Gastrocnemius medialis (tissue), 4 donors: ENCODE measurements at regions not wholly inside any gene's neighbourhood (a gene's known extent, or its start where the extent isn't known, plus 50 kb on each side); places are given as distances from the start of the nearest gene placed in this dataset.

Experiments
- ATAC-seq, 2 donors: fragments of 150-250 bp; one replicate each; pipeline ENCODE4 v1.9.1; 2016
- DNase-seq, 2 donors: peaks; one replicate each; pipeline ENCODE4 v3.0.0-alpha.2; 2019
- H3K27ac ChIP-seq, 4 donors: fragments of 200-600 bp; sonication (generic); 1 replicate in 1 of 4; 2 replicates in 3 of 4; pipeline ENCODE4 v1.5.1; 2016 to 2018; ENCODE audit warnings: mild to moderate bottlenecking in 2 of 4, moderate library complexity in 1 of 4
- H3K27me3 ChIP-seq, 3 donors: fragments of 200-600 bp; sonication (generic) in 2 of 3; 1 replicate in 1 of 3; 2 replicates in 2 of 3; pipeline versions ENCODE4 v1.5.1 to v1.6.0; 2016 to 2019; ENCODE audit warnings: mild to moderate bottlenecking in 1 of 3, moderate library complexity in 1 of 3
- H3K36me3 ChIP-seq, 2 donors: fragments of 200-600 bp; sonication (generic) in 1 of 2; one replicate each; pipeline ENCODE4 v1.5.1; 2017 to 2018
- H3K4me1 ChIP-seq, 2 donors: fragments of 200-600 bp; sonication (generic) in 1 of 2; one replicate each; pipeline ENCODE4 v1.5.1; 2016 to 2017; ENCODE audit warnings: mild to moderate bottlenecking in 2 of 2
- H3K4me3 ChIP-seq, 4 donors: fragments of 200-600 bp; sonication (generic) in 3 of 4; 1 replicate in 1 of 4; 2 replicates in 3 of 4; pipeline ENCODE4 v1.5.1; 2016 to 2019; ENCODE audit warnings: mild to moderate bottlenecking in 2 of 4
- H3K9me3 ChIP-seq, 3 donors: fragments of 200-600 bp; sonication (generic) in 2 of 3; 1 replicate in 1 of 3; 2 replicates in 2 of 3; pipeline ENCODE4 v1.5.1; 2016 to 2019
- CTCF ChIP-seq, 5 experiments: fragments of 450-650 bp in 3 of 5; fragments of 200-600 bp in 2 of 5; sonication (generic) in 2 of 5; IDR thresholded peaks in 4 of 5; conservative IDR thresholded peaks in 1 of 5; 1 replicate in 4 of 5; 2 replicates in 1 of 5; pipeline ENCODE4 v1.5.1; 2016 to 2019; ENCODE audit warnings: antibody characterized with exemption in 5 of 5, mild to moderate bottlenecking in 3 of 5, moderate library complexity in 3 of 5
- POLR2A ChIP-seq, 2 donors: fragments of 450-650 bp; IDR thresholded peaks; one replicate each; pipeline ENCODE4 v1.6.1; 2017; ENCODE audit warnings: antibody characterized with exemption in 2 of 2, mild to moderate bottlenecking in 2 of 2, moderate library complexity in 2 of 2
- in situ Hi-C, 4 donors: fragments of 200-750 bp; cut with MboI; loops; one replicate each; pipeline versions ENCODE4 v1.15.0 to v1.8.0; 2017; ENCODE audit warnings: low sequenced_read_pairs in 4 of 4
- intact Hi-C: fragments of 100-400 bp; cut with DNase I; formaldehyde crosslinking; loops from one replicate; pipeline ENCODE4 v1.15.1; 2023; ENCODE audit warnings: low total_unique reads

- no peak overlapping the region for H3K4me3 ChIP-seq
- in situ Hi-C loops (no loop called here), intact Hi-C loops (no loop called here)
- no peak for ATAC-seq
- no peak for DNase-seq
- no peak for TF ChIP-seq CTCF (IDR thresholded peaks at IDR 0.05 in 4 of 5, conservative IDR thresholded peaks at IDR 0.05 in 1 of 5)
- TF ChIP-seq POLR2A (IDR thresholded peaks at IDR 0.05), result no peak
- H3K27ac ChIP-seq, result no peak overlapping the region
- no peaks in the 10 kb centered on the region for H3K9me3 ChIP-seq
- no peaks in the 10 kb centered on the region for H3K36me3 ChIP-seq
- H3K4me1 ChIP-seq, result no peaks in the 10 kb centered on the region
- no peaks in the 10 kb centered on the region for H3K27me3 ChIP-seq
These were observed 51.2 kb upstream of the CAPZB start for GRCh38 chr1:19536519-19536918.

- TF ChIP-seq POLR2A (IDR thresholded peaks at IDR 0.05), result no peak
- no peak for TF ChIP-seq CTCF (IDR thresholded peaks at IDR 0.05 in 4 of 5, conservative IDR thresholded peaks at IDR 0.05 in 1 of 5)
- intact Hi-C loops, result no loop called here
- ATAC-seq, result no peak
- Histone ChIP-seq H3K9me3 (no peaks in the 10 kb centered on the region), H3K36me3 (no peaks in the 10 kb centered on the region), H3K27ac (no peak overlapping the region), H3K4me3 (no peak overlapping the region), H3K27me3 (no peaks in the 10 kb centered on the region), H3K4me1 (no peaks in the 10 kb centered on the region)
- in situ Hi-C loops, result no loop called here
- no peak for DNase-seq
These were observed 49.9 kb upstream of the CAPZB start for GRCh38 chr1:19535214-19535613.
